Sigmoid colon (tissue), 4 donors: ENCODE measurements at regions not wholly inside any gene's neighbourhood (a gene's known extent, or its start where the extent isn't known, plus 50 kb on each side); places are given as distances from the start of the nearest gene placed in this dataset.

ENCODE experiments used
- CTCF ChIP-seq, 4 experiments: fragments of 450-650 bp in 3 of 4; fragments of 200-600 bp in 1 of 4; IDR thresholded peaks; one replicate each; pipeline ENCODE4 v1.5.1; 2016 to 2019; ENCODE audit warnings: antibody characterized with exemption in 4 of 4, mild to moderate bottlenecking in 3 of 4, moderate library complexity in 2 of 4
- POLR2AphosphoS5 ChIP-seq, 4 donors: sonication (generic); formaldehyde crosslinking; IDR thresholded peaks; one replicate each; pipeline ENCODE4 v1.6.1; 2017; ENCODE audit warnings: antibody characterized with exemption in 4 of 4

DNA sequence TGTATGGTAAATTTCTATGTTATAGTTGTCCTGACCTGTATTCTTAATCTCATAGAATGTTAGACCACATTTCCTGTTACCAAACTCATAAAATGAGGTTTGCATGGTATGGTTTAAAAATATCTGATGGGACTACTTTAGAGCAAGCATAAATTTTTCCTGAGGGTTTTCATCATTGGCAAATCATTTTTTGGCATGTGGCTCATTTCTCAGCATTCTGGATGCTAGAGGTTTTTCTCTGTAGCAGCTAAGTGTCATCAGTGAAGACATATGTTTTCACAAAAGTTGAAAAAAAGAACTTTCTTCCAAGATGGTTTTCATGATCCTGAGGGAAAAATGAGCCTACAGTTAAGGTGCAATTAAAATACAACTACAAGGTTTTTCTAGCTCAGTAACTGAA, 503.5 kb upstream of the FAM47C start:
- TF ChIP-seq POLR2AphosphoS5 (IDR thresholded peaks at IDR 0.05) (no peak), CTCF (IDR thresholded peaks at IDR 0.05) (no peak)
